SU-DHL-6 (cell line): ENCODE measurements at regions not wholly inside any gene's neighbourhood (a gene's known extent, or its start where the extent isn't known, plus 50 kb on each side); places are given as distances from the start of the nearest gene placed in this dataset.

ENCODE experiments used
- H2AFZ ChIP-seq: fragments of 200-600 bp; sonication (generic); 2 replicates; pipeline ENCODE4 v1.6.1; 2014; ENCODE audit warnings: low read depth, mild to moderate bottlenecking, moderate library complexity, mixed read lengths, antibody characterized with exemption, low read length; ENCODE audit not compliant: severe bottlenecking
- H3F3A ChIP-seq: fragments of 200-600 bp; shearing (Covaris generic); 2 replicates; pipeline ENCODE4 v1.6.0; 2016; ENCODE audit warnings: antibody characterized with exemption, mild to moderate bottlenecking; ENCODE audit not compliant: insufficient read depth
- H3K27ac ChIP-seq: fragments of 200-600 bp; sonication (generic); 2 replicates; pipeline ENCODE4 v1.5.1; 2016; ENCODE audit warnings: low read depth, mild to moderate bottlenecking, low read length, moderate library complexity, mixed read lengths
- H3K27me3 ChIP-seq: fragments of 200-600 bp; sonication (generic), shearing (Covaris generic); 2 replicates; pipeline ENCODE4 v1.6.0; 2014; ENCODE audit warnings: mild to moderate bottlenecking, low read length
- H3K36me3 ChIP-seq: fragments of 200-600 bp; sonication (generic); 2 replicates; pipeline ENCODE4 v1.6.1; 2014; ENCODE audit warnings: mild to moderate bottlenecking, low read length, mixed read lengths
- H3K4me2 ChIP-seq: fragments of 300-600, 200-600 bp; shearing (Covaris generic), sonication (generic); 2 replicates; pipeline ENCODE4 v1.6.0; 2014; ENCODE audit warnings: low read length, low read depth, mild to moderate bottlenecking; ENCODE audit not compliant: poor library complexity, severe bottlenecking
- H3K4me3 ChIP-seq: fragments of 200-600 bp; sonication (generic); 2 replicates; pipeline ENCODE4 v1.5.1; 2014; ENCODE audit warnings: antibody characterized with exemption, low read length, mild to moderate bottlenecking, mixed read lengths; ENCODE audit not compliant: insufficient read depth, poor library complexity, severe bottlenecking
- H3K79me2 ChIP-seq: fragments of 200-600 bp; sonication (generic); 2 replicates; pipeline ENCODE4 v1.6.1; 2014; ENCODE audit warnings: mild to moderate bottlenecking, low read length, moderate library complexity; ENCODE audit not compliant: insufficient read depth
- H3K9ac ChIP-seq: fragments of 200-600 bp; sonication (generic); 2 replicates; pipeline ENCODE4 v1.7.0; 2014; ENCODE audit warnings: mild to moderate bottlenecking, low read length
- H3K9me2 ChIP-seq: fragments of 200-600 bp; sonication (generic); replicated peaks from 2 replicates; pipeline ENCODE4 v1.6.1; 2014; ENCODE audit warnings: low read length; ENCODE audit not compliant: insufficient read depth
- H3K9me3 ChIP-seq: fragments of 200-600 bp; sonication (generic); 2 replicates; pipeline ENCODE4 v1.6.1; 2014; ENCODE audit warnings: low read length, mixed read lengths; ENCODE audit not compliant: insufficient read depth
- H4K20me1 ChIP-seq: fragments of 200-600 bp; sonication (generic); 2 replicates; pipeline ENCODE4 v1.6.1; 2014; ENCODE audit warnings: low read depth, mild to moderate bottlenecking, antibody characterized with exemption, low read length, moderate library complexity, mixed read lengths
- CTCF ChIP-seq: fragments of 200-600 bp; sonication (generic); IDR thresholded peaks from one replicate; pipeline ENCODE4 v1.5.1; 2017; ENCODE audit warnings: antibody characterized with exemption, mild to moderate bottlenecking, low read length, moderate library complexity; ENCODE audit not compliant: insufficient read depth, poor library complexity, severe bottlenecking
- EZH2phosphoT487 ChIP-seq: fragments of 200-600 bp; sonication (generic), shearing (Covaris generic); conservative IDR thresholded peaks from 2 replicates; pipeline ENCODE4 v1.6.1; 2018; ENCODE audit warnings: mild to moderate bottlenecking, antibody characterized with exemption, low read length, moderate library complexity, mixed read lengths

- TF ChIP-seq EZH2phosphoT487: no peak
- Histone ChIP-seq H3K9me2 (no peaks in the 10 kb centered on the region), H2AFZ (no peak overlapping the region), H3K36me3 (no peaks in the 10 kb centered on the region), H3K4me3 (no peak overlapping the region), H3K27ac (no peak overlapping the region), H4K20me1 (no peaks in the 10 kb centered on the region), H3K79me2 (no peaks in the 10 kb centered on the region), H3K27me3 (no peaks in the 10 kb centered on the region), H3K9ac (no peak overlapping the region), H3F3A (no peaks in the 10 kb centered on the region), H3K9me3 (no peaks in the 10 kb centered on the region), H3K4me2 (no peak overlapping the region)
Measured at GRCh38 chr7:80053124-80053523, 81.5 kb upstream of the GNAI1 start.

- H3K27me3 ChIP-seq: no peaks in the 10 kb centered on the region
- no peaks in the 10 kb centered on the region for H3K9me3 ChIP-seq
- H2AFZ ChIP-seq: no peak overlapping the region
- no peak overlapping the region for H3K4me2 ChIP-seq
- H3K27ac ChIP-seq: no peak overlapping the region
- H3K9me2 ChIP-seq: no peaks in the 10 kb centered on the region
- H3F3A ChIP-seq: no peaks in the 10 kb centered on the region
- TF ChIP-seq EZH2phosphoT487: no peak
- TF ChIP-seq CTCF: peak; percentile 11
- no peak overlapping the region for H3K9ac ChIP-seq
- H3K36me3 ChIP-seq: no peaks in the 10 kb centered on the region
- no peaks in the 10 kb centered on the region for H4K20me1 ChIP-seq
- H3K4me3 ChIP-seq: no peak overlapping the region
- no peaks in the 10 kb centered on the region for H3K79me2 ChIP-seq
Measured at GRCh38 chr7:80047856-80048459, 86.7 kb upstream of the GNAI1 start.

GRCh38 chr7:80047032-80047431 lies 87.6 kb upstream of the GNAI1 start:
- H3K27ac ChIP-seq: no peak overlapping the region
- no peaks in the 10 kb centered on the region for H4K20me1 ChIP-seq
- no peaks in the 10 kb centered on the region for H3F3A ChIP-seq
- no peaks in the 10 kb centered on the region for H3K9me2 ChIP-seq
- H3K36me3 ChIP-seq: no peaks in the 10 kb centered on the region
- no peak overlapping the region for H2AFZ ChIP-seq
- H3K79me2 ChIP-seq: no peaks in the 10 kb centered on the region
- no peaks in the 10 kb centered on the region for H3K9me3 ChIP-seq
- no peak overlapping the region for H3K9ac ChIP-seq
- H3K4me3 ChIP-seq: no peak overlapping the region
- H3K27me3 ChIP-seq: no peaks in the 10 kb centered on the region
- H3K4me2 ChIP-seq: no peak overlapping the region
- TF ChIP-seq CTCF (no peak), EZH2phosphoT487 (no peak)

- Histone ChIP-seq H2AFZ (no peak overlapping the region), H4K20me1 (no peaks in the 10 kb centered on the region), H3K36me3 (no peaks in the 10 kb centered on the region), H3K79me2 (no peaks in the 10 kb centered on the region), H3K9me3 (no peaks in the 10 kb centered on the region), H3K9me2 (no peaks in the 10 kb centered on the region), H3K4me3 (no peak overlapping the region), H3F3A (no peaks in the 10 kb centered on the region), H3K27me3 (no peaks in the 10 kb centered on the region), H3K27ac (no peak overlapping the region), H3K9ac (no peak overlapping the region), H3K4me2 (no peak overlapping the region)
- TF ChIP-seq CTCF (no peak), EZH2phosphoT487 (no peak)
Measured at GRCh38 chr7:80044796-80045195, 89.8 kb upstream of the GNAI1 start.
